ENCODE measurements at regions not wholly inside any gene's neighbourhood (a gene's known extent, or its start where the extent isn't known, plus 50 kb on each side); places are given as distances from the start of the nearest gene placed in this dataset.

DNA sequence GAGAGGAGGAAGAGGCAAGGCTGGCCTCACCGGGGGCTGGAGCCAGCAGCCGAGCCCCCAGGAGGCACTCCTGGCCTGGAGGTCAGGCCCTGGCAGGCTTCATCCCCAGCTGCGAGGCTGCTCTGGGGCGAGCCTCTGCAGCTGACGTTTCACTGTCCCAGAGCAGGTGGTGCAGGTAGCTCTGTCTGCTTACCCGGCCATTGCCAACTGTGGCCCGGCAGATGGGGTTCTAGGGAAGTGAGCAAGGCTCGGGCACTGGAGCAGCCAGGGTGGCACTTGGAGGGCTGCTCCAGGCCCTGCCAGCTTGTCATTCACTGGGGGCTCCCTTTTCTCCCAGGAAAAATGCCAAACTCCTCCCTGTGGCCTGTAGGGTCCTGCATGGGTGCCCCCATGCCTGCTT is 118.7 kb upstream of the ANO1 start:
- Histone ChIP-seq H3K36me3 (no peaks in the 10 kb centered on the region), H3K4me1 (peaks cover 0 to 2% (median 0%) of the 10 kb centered on the region in 4 donors), H3K9me3 (no peaks in the 10 kb centered on the region), H3K4me3 (no peak overlapping the region), H3K27me3 (peaks cover 4% of the 10 kb centered on the region), H3K27ac (no peak overlapping the region)
- in situ Hi-C loops (cut with MboI; ENCODE audit: low pct_ligation_motif_present in 1 of 4, low pct_unique_long_range_greater_than_20kb in 1 of 4, low sequenced_read_pairs in 3 of 4) (no loop called here), intact Hi-C loops (cut with DNase I; ENCODE audit: low total_unique reads) (no loop called here)
- TF ChIP-seq POLR2A (IDR thresholded peaks at IDR 0.05) (no peak), POLR2AphosphoS5 (IDR thresholded peaks at IDR 0.05) (no peak), EP300 (IDR thresholded peaks at IDR 0.05; ENCODE audit: low read depth) (no peak)
- TF ChIP-seq, protein P1, sequence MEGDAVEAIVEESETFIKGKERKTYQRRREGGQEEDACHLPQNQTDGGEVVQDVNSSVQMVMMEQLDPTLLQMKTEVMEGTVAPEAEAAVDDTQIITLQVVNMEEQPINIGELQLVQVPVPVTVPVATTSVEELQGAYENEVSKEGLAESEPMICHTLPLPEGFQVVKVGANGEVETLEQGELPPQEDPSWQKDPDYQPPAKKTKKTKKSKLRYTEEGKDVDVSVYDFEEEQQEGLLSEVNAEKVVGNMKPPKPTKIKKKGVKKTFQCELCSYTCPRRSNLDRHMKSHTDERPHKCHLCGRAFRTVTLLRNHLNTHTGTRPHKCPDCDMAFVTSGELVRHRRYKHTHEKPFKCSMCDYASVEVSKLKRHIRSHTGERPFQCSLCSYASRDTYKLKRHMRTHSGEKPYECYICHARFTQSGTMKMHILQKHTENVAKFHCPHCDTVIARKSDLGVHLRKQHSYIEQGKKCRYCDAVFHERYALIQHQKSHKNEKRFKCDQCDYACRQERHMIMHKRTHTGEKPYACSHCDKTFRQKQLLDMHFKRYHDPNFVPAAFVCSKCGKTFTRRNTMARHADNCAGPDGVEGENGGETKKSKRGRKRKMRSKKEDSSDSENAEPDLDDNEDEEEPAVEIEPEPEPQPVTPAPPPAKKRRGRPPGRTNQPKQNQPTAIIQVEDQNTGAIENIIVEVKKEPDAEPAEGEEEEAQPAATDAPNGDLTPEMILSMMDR (IDR thresholded peaks at IDR 0.05) = no peak
- 87% methylated on average over 8 of the region's 8 CpGs; no CpG with 5 or more reads in 1 of the 2 donors for WGBS, 2 donors (ENCODE audit: low coverage in 1 of 2)
- DNase-seq = no peak

DNA sequence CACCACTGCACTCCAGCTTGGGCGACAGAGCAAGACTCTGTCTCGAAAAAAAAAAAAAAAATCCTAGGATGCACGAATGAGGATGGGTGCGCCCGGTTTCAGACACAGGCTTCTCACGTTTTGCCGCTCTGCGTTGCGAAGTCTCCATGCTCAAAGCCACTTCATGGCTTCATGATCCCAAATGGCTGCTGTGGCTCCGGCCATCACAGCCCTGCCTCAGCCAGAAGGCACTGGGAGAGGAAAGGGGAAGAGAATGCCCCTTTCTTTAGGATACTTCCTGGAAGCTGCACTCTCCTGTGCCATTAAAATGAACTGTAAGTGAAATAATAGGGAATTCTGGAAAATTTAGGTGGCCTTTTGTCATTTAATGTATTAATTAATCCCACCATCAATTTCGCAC is 116.4 kb upstream of the ANO1 start:
- Histone ChIP-seq H3K36me3 (no peaks in the 10 kb centered on the region), H3K9me3 (no peaks in the 10 kb centered on the region), H3K27ac (no peak overlapping the region), H3K4me1 (peaks cover 0 to 5% (median 4%) of the 10 kb centered on the region in 4 donors), H3K27me3 (peaks cover 4% of the 10 kb centered on the region), H3K4me3 (no peak overlapping the region)
- TF ChIP-seq POLR2A (IDR thresholded peaks at IDR 0.05) = no peak
- TF ChIP-seq EP300 (IDR thresholded peaks at IDR 0.05; ENCODE audit: low read depth) = no peak
- TF ChIP-seq, protein P1 (IDR thresholded peaks at IDR 0.05) = no peak
- WGBS, 2 donors (ENCODE audit: low coverage in 1 of 2) = 93 to 94% methylated on average over 6 to 11 of the region's 11 CpGs
- in situ Hi-C loops (cut with MboI; ENCODE audit: low pct_ligation_motif_present in 1 of 4, low pct_unique_long_range_greater_than_20kb in 1 of 4, low sequenced_read_pairs in 3 of 4) (no loop called here), intact Hi-C loops (cut with DNase I; ENCODE audit: low total_unique reads) (no loop called here)
- DNase-seq = no peak

DNA sequence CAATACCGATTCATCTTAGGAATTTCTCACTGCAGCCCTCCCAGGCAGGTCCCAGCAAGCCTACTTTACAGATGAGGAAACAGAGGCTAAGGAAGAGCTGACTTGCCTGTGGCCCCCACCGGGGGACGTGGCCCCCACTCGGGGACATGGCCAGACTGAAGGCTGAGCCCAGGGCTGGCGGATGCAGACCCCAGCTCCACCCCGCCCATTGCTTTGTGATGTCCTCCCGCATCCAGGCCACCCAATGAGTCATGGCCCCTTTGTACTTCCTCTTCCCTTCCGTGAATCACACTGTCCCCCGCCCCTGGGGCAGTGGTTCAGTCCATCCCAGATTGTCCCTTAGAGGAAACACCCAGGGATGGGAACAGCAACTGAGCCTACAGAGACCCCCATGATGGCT is 116.0 kb upstream of the ANO1 start:
- Histone ChIP-seq H3K4me3 (no peak overlapping the region), H3K9me3 (no peaks in the 10 kb centered on the region), H3K27me3 (peaks cover 4% of the 10 kb centered on the region), H3K4me1 (peaks cover 0 to 5% (median 4%) of the 10 kb centered on the region in 4 donors), H3K36me3 (no peaks in the 10 kb centered on the region), H3K27ac (no peak overlapping the region)
- WGBS, 2 donors (ENCODE audit: low coverage in 1 of 2) = 67 to 73% methylated on average over 3 to 9 of the region's 9 CpGs
- intact Hi-C loops (cut with DNase I; ENCODE audit: low total_unique reads) (no loop called here), in situ Hi-C loops (cut with MboI; ENCODE audit: low pct_ligation_motif_present in 1 of 4, low pct_unique_long_range_greater_than_20kb in 1 of 4, low sequenced_read_pairs in 3 of 4) (no loop called here)
- no peak for TF ChIP-seq POLR2AphosphoS5 (IDR thresholded peaks at IDR 0.05)
- peak; percentile 29 for DNase-seq

DNA sequence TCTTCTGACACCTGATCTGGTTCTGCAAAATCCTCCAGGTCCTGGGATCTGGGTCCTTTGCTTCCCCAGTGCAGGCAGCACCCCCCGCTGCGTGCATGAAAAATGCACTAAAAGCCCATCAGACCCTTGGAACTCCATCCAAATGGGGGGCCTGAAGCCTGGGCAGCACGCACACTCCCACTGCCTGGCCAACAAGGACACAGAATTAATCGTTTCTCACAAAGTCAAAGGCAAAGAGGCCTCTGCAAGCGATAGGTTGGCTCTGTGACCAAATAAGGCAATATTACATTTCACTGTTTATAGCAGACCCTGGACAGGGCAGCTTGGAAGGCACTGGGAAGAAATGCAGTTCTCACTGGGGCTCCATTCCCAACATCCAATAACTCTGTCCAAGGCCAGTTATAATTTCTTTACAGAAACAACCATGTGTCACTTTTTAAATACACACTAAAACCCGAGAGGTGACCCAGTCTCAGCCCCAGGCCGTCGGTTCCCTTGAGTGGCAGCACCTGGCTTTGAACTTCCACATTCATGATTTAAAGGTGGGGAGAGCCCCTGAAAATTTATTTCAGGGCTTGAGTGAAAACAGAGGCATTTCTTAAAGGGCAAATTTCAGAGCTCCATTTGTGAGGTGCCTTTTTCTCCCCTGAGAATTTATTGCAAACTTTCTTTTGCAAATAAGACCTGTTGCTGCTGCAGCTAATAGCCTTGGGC is 114.4 kb upstream of the ANO1 start:
- no peaks in the 10 kb centered on the region for H3K36me3 ChIP-seq
- peaks cover 4% of the 10 kb centered on the region for H3K27me3 ChIP-seq
- in situ Hi-C loops (cut with MboI; ENCODE audit: low pct_ligation_motif_present in 1 of 4, low pct_unique_long_range_greater_than_20kb in 1 of 4, low sequenced_read_pairs in 3 of 4) = no loop called here
- no peak overlapping the region for H3K4me3 ChIP-seq
- H3K27ac ChIP-seq = no peak overlapping the region
- H3K9me3 ChIP-seq = no peaks in the 10 kb centered on the region
- 50% methylated on average over 8 of the region's 8 CpGs; no CpG with 5 or more reads in 1 of the 2 donors for WGBS, 2 donors (ENCODE audit: low coverage in 1 of 2)
- TF ChIP-seq POLR2AphosphoS5 (IDR thresholded peaks at IDR 0.05) (no peak), EP300 (IDR thresholded peaks at IDR 0.05; ENCODE audit: low read depth) (no peak), POLR2A (IDR thresholded peaks at IDR 0.05) (no peak)
- TF ChIP-seq, protein P1 (IDR thresholded peaks at IDR 0.05) = no peak
- intact Hi-C loops (cut with DNase I; ENCODE audit: low total_unique reads) = no loop called here
- peaks cover 0 to 5% (median 4%) of the 10 kb centered on the region in 4 donors for H3K4me1 ChIP-seq
- no peak for DNase-seq

DNA sequence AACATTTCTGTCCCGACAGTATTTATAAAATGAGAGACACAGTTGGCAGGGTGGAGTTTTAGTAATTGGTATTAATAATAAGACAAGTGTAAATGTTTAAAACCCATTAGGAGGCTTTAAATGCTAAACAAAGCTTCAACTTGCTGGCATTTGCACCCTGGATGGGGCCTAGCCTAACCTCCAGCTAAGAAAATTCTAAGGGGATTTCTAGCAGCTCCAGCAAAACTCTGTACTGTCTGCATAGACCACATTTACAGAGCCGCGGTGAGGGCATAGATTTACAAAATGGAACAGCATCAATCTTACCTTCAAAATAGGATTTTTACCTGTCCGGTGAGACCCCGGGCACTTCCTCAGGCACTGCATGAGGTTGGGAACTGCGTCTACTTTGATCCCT is 113.9 kb upstream of the ANO1 start:
- Histone ChIP-seq H3K36me3 (no peaks in the 10 kb centered on the region), H3K9me3 (no peaks in the 10 kb centered on the region), H3K4me3 (no peak overlapping the region), H3K4me1 (peaks cover 0 to 5% (median 4%) of the 10 kb centered on the region in 4 donors), H3K27ac (no peak overlapping the region), H3K27me3 (peaks cover 4% of the 10 kb centered on the region)
- 65 to 84% methylated on average over 4 to 6 of the region's 6 CpGs for WGBS, 2 donors (ENCODE audit: low coverage in 1 of 2)
- no peak for DNase-seq
- in situ Hi-C loops (cut with MboI; ENCODE audit: low pct_ligation_motif_present in 1 of 4, low pct_unique_long_range_greater_than_20kb in 1 of 4, low sequenced_read_pairs in 3 of 4) = no loop called here
- TF ChIP-seq, protein P1 (IDR thresholded peaks at IDR 0.05) = no peak
- TF ChIP-seq POLR2A (IDR thresholded peaks at IDR 0.05) = no peak
- TF ChIP-seq POLR2AphosphoS5 (IDR thresholded peaks at IDR 0.05) = no peak
- no peak for TF ChIP-seq EP300 (IDR thresholded peaks at IDR 0.05; ENCODE audit: low read depth)
- intact Hi-C loops (cut with DNase I; ENCODE audit: low total_unique reads) = no loop called here
